WI38 (cell line): ENCODE measurements at regions not wholly inside any gene's neighbourhood (a gene's known extent, or its start where the extent isn't known, plus 50 kb on each side); places are given as distances from the start of the nearest gene placed in this dataset.

Experiments
- H3K4me3 ChIP-seq: 2 replicates; pipeline ENCODE4 v1.5.1; 2011; ENCODE audit warnings: low read depth, mild to moderate bottlenecking, control low read depth, low read length
- TF ChIP-seq, protein P1 (sequence below): IDR thresholded peaks from 2 replicates; pipeline ENCODE4 v1.5.1; 2012; ENCODE audit warnings: low read depth, mild to moderate bottlenecking, control low read depth, low read length

DNA sequence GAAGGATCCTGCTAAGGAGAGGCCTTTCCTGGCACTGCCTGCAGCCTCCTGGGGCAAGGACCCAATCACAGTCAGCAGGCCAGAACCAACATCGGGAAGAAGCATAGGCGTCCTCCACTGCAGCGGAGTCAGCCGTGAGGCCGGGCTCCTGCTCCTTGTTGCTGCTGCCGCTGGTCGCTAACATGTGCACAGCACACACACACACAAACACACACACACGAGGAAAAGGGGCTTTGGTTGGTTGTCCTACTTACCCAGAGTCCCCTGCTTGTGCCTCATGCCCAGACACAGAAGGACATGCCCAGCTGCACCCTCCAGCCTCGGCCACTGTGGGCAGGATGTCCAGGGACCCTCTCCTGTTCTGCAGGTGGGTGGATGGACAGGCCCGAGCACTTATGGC lies 209.4 kb downstream of the GLI2 start:
- TF ChIP-seq, protein P1, sequence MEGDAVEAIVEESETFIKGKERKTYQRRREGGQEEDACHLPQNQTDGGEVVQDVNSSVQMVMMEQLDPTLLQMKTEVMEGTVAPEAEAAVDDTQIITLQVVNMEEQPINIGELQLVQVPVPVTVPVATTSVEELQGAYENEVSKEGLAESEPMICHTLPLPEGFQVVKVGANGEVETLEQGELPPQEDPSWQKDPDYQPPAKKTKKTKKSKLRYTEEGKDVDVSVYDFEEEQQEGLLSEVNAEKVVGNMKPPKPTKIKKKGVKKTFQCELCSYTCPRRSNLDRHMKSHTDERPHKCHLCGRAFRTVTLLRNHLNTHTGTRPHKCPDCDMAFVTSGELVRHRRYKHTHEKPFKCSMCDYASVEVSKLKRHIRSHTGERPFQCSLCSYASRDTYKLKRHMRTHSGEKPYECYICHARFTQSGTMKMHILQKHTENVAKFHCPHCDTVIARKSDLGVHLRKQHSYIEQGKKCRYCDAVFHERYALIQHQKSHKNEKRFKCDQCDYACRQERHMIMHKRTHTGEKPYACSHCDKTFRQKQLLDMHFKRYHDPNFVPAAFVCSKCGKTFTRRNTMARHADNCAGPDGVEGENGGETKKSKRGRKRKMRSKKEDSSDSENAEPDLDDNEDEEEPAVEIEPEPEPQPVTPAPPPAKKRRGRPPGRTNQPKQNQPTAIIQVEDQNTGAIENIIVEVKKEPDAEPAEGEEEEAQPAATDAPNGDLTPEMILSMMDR = no peak
- H3K4me3 ChIP-seq = no peak overlapping the region

DNA sequence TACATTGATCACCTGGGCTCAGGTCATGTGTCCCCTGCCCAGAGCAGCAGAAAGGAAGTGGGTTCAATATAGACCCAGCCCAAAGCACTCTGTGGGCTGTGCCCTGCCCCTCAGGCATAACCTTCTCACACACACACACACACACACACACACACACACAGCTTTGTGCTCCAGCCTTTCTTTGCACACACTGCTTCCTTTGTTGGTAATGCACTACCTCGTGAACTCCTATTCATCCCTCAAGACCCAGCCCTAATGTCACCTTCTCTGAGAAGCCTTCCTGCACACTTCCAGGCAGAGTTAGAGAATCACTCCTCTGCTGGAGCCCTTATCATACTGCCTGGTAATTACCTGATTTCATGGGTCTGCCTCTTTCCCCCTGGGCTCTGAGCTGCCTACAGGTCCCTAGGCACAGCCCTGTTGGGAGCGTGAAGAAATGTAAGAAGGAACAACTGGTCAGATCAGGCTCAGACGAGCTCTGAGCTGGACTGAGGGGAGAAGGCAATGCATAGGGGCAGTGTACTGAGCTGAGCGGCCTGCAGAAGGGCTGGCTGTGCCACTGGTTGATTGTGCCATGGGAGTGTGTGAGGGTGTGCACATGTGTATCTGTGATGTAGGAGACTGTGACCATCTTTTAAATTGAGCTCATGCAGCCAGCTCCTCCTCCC lies 210.3 kb downstream of the GLI2 start:
- TF ChIP-seq, protein P1 = no peak
- H3K4me3 ChIP-seq = no peak overlapping the region

DNA sequence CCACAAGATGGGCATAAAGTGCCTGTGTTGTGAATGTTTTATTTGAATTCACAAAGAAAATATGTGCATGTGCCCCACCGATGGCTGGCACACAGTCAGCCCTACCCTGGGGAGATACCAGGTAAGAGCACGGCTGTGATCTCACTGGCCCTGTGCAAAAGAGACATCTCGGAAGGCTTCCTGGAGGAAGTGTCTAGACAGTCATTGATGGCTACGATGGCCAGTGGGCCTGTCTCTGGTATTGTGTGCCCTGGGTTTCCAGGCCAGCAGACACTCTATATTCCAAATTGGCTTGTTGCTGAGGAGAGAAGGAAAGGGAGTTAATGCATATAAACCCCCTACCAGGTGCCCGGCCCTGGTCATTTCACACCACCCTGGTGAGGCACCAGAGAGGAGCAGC lies 211.7 kb downstream of the GLI2 start:
- TF ChIP-seq, protein P1 = no peak
- H3K4me3 ChIP-seq = no peak overlapping the region

DNA sequence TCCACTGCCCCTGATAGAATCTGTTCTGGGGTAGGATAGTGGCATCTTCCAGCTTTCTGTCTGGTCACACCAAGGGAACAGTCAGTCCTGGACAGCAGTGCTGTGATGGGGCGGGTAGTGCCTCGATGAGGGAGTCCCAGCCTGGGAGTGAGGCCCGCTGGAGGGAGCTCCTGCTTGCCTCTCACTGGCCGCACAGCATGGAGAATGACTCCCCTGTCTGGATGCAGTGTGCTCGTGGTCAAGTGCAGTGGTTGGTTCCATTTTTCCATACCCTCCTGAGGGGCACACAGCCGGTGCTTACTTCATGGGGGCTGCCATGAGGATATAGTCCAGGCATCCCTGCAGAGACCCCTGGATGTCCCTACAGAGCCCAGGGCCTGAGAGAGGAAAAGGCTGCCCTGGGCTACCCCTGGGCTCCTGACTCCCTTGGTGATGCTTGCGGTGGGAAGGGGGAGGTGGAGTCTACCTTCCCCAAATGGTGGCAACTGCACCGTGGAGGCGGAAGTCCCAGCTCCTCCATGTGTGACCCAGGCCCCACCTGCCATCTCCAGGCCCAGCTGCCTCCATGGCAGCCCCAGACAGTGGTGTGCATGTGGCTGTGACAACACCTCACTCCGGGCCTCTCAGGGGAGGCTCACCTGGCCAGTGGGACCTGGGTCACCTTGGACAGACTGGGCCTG lies 212.5 kb downstream of the GLI2 start:
- TF ChIP-seq, protein P1 = no peak
- no peak overlapping the region for H3K4me3 ChIP-seq

DNA sequence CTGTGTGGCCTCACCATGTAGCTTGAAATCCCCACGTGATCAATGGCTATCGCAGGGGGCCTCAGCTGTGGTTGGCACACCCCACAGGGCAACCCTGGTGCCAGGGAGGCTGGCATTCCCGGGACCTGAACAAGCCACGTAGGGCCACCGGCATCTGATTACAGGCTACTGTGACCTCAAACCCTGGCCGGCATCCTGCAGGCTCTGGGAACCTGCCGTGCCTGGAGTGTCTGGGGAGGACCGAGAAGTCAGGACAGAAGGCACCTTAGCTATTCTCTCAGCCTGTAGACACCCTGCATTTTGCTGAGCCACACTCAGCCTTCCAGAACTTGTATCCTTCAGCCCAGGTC lies 213.0 kb downstream of the GLI2 start:
- H3K4me3 ChIP-seq = no peak overlapping the region
- TF ChIP-seq, protein P1 = no peak

DNA sequence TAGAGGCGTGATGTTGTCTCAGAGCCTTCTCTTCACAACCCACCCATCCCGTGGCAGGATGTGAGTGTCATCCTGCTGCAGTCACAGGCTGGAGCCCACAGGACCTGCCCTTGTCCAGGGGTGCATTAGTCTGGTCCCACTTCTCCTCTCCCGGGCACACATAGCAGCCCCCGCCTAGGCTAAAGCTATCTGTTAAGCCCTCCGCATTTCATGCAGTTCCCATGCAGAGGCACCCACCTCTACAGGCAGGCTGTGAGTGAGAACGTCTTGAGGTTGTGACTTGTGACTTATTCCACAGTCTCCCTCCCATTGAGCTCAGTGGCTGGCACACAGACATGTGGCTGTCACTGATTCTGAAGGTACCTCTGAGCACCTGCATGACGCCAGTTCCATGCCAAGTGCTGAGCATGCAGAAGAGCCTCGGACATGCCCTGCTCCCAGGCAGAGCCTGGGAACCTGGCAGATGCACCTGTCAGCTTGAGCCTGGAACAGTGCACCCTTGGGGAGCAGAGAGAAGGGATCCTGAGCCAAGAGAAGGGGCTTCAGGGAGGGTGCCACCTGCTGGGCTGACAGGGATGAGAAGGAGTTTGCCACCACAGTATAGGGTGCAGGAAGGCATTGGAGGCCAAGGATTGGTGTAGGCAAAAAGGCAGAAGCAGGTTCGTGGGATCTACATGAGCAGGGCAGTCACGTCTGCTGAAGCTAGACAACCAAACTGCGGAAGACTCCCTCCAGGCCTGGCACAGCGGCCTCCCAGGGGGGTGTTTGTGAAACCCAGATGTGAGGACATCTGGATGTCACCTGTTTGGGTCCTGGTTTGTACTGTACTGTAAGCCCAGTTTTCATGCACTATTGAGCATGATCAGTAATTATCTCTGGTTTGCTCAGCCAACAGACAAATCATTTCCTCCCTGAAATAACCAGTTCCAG lies 213.6 kb downstream of the GLI2 start:
- TF ChIP-seq, protein P1 = no peak
- H3K4me3 ChIP-seq = no peak overlapping the region
